HCT116 (cell line): ENCODE measurements at regions not wholly inside any gene's neighbourhood (a gene's known extent, or its start where the extent isn't known, plus 50 kb on each side); places are given as distances from the start of the nearest gene placed in this dataset.

Experiments
- ATAC-seq: fragments of 200-7000 bp; cut with Tn5 transposase; 2 replicates; pipeline ENCODE4 v1.9.1; 2020; ENCODE audit warnings: mild to moderate bottlenecking, moderate library complexity
- BruUV-seq: library from RNA; stranded (reverse); fragments of 400-500 nt; replicated peaks from 2 replicates; lab custom pipeline; 2021; lab: Mats Ljungman, UMichigan
- CTCF ChIA-PET: fragments of 300-600 bp; sonication (Branson Sonifier 250); formaldehyde crosslinking; loops from one replicate; lab custom pipeline; 2021; ENCODE audit warnings: antibody characterized with exemption; lab: Charles Lee
- POLR2A ChIA-PET: fragments of 300-600, 350-600 bp; sonication (Branson Sonifier 250); formaldehyde crosslinking; loops from one replicate; lab custom pipeline; 2021; ENCODE audit warnings: antibody characterized with exemption; lab: Charles Lee
- RAD21 ChIA-PET, 2 experiments: fragments of 300-600 bp; sonication (Branson Sonifier 250); formaldehyde crosslinking; loops; one replicate each; lab custom pipeline; 2023; ENCODE audit warnings: low total read pairs in 2 of 2; ENCODE audit not compliant: uncharacterized antibody in 2 of 2, unreplicated experiment in 2 of 2, low non-redundant PET in 1 of 2; lab: Charles Lee
- DNase-seq: peaks from one replicate; pipeline ENCODE4 v3.0.0-alpha.2; 2010; ENCODE audit warnings: low read depth, low spot score
- H2AFZ ChIP-seq: fragments of 200-600 bp; shearing (Covaris generic), sonication (generic); 2 replicates; pipeline ENCODE4 v1.6.1; 2017; ENCODE audit warnings: low read depth, mixed run types, mixed read lengths, antibody characterized with exemption, low read length; ENCODE audit not compliant: poor library complexity, severe bottlenecking
- H3K27ac ChIP-seq: 2 replicates; pipeline ENCODE4 v1.5.1; 2012; ENCODE audit warnings: low read depth, low read length
- H3K27me3 ChIP-seq: fragments of 200-600 bp; sonication (generic); 2 replicates; pipeline ENCODE4 v1.6.1; 2016; ENCODE audit warnings: mixed run types, low read length, mixed read lengths; ENCODE audit not compliant: insufficient read depth
- H3K36me3 ChIP-seq, 2 experiments: fragments of 200-500 bp in 1 of 2; fragments of 200-600 bp in 1 of 2; sonication (Bioruptor generic) in 1 of 2; sonication (generic) in 1 of 2; 2 replicates each; pipeline versions ENCODE4 v1.5.1 to v1.6.1; 2014 to 2016; ENCODE audit warnings: low read length in 2 of 2, inconsistent platforms in 1 of 2, mixed read lengths in 1 of 2, mixed run types in 1 of 2; ENCODE audit not compliant: insufficient read depth in 2 of 2, control insufficient read depth in 1 of 2
- H3K4me1 ChIP-seq, 2 experiments: fragments of 200-600 bp in 1 of 2; sonication (generic) in 1 of 2; 2 replicates each; pipeline versions ENCODE4 v1.5.1 to v1.6.1; 2012 to 2017; ENCODE audit warnings: low read length in 2 of 2, inconsistent platforms in 1 of 2, mild to moderate bottlenecking in 1 of 2, mixed read lengths in 1 of 2, mixed run types in 1 of 2, moderate library complexity in 1 of 2; ENCODE audit not compliant: insufficient read depth in 2 of 2, control insufficient read depth in 1 of 2
- H3K4me2 ChIP-seq: fragments of 200-600 bp; sonication (generic); 2 replicates; pipeline ENCODE4 v1.6.1; 2017; ENCODE audit warnings: mixed run types, low read length, mixed read lengths
- H3K4me3 ChIP-seq, 2 experiments: fragments of 200-600 bp in 1 of 2; sonication (generic) in 1 of 2; replicated peaks in 1 of 2; 2 replicates each; pipeline ENCODE4 v1.5.1; 2011 to 2016; ENCODE audit warnings: low read length in 2 of 2, control low read depth in 1 of 2, low read depth in 1 of 2, mild to moderate bottlenecking in 1 of 2, mixed read lengths in 1 of 2, mixed run types in 1 of 2
- H3K79me2 ChIP-seq: fragments of 200-600 bp; sonication (generic); 2 replicates; pipeline ENCODE4 v1.6.1; 2017; ENCODE audit warnings: mild to moderate bottlenecking, mixed run types, low read length, moderate library complexity, mixed read lengths; ENCODE audit not compliant: insufficient read depth
- H3K9ac ChIP-seq: fragments of 200-600 bp; sonication (generic); 2 replicates; pipeline ENCODE4 v1.6.1; 2016; ENCODE audit warnings: low read length, mixed read lengths
- H3K9me2 ChIP-seq: fragments of 200-600 bp; sonication (generic), shearing (Covaris generic); 2 replicates; pipeline ENCODE4 v1.6.1; 2017; ENCODE audit warnings: mixed run types, mild to moderate bottlenecking, moderate library complexity; ENCODE audit not compliant: insufficient read depth
- H3K9me3 ChIP-seq, 2 experiments: fragments of 200-500 bp in 1 of 2; fragments of 200-600 bp in 1 of 2; sonication (Bioruptor generic) in 1 of 2; sonication (generic) in 1 of 2; 2 replicates each; pipeline ENCODE4 v1.6.1; 2014 to 2017; ENCODE audit warnings: low read length in 2 of 2, mixed read lengths in 2 of 2, inconsistent platforms in 1 of 2, low read depth in 1 of 2, mild to moderate bottlenecking in 1 of 2, mixed run types in 1 of 2, moderate library complexity in 1 of 2; ENCODE audit not compliant: control insufficient read depth in 1 of 2, insufficient read depth in 1 of 2
- H4K20me1 ChIP-seq: fragments of 200-600 bp; sonication (generic), shearing (Covaris generic); 2 replicates; pipeline ENCODE4 v1.6.1; 2017; ENCODE audit warnings: mixed run types, mild to moderate bottlenecking, moderate library complexity; ENCODE audit not compliant: insufficient read depth
- CBX3 ChIP-seq: IDR thresholded peaks from 2 replicates; pipeline ENCODE4 v1.6.1; 2012; ENCODE audit warnings: low read depth
- CEBPB ChIP-seq: IDR thresholded peaks from 2 replicates; pipeline ENCODE4 v1.6.1; 2012; ENCODE audit warnings: low read depth
- EGR1 ChIP-seq: IDR thresholded peaks from 2 replicates; pipeline ENCODE4 v1.6.1; 2012; ENCODE audit warnings: low read depth
- ELF1 ChIP-seq: IDR thresholded peaks from 2 replicates; pipeline ENCODE4 v1.6.1; 2012; ENCODE audit warnings: low read depth, borderline replicate concordance
- EZH2phosphoT487 ChIP-seq: fragments of 200-600 bp; IDR thresholded peaks from 2 replicates; pipeline ENCODE4 v1.6.1; 2018; ENCODE audit warnings: antibody characterized with exemption, borderline replicate concordance
- FOSL1 ChIP-seq: IDR thresholded peaks from 2 replicates; pipeline ENCODE4 v1.6.1; 2012; ENCODE audit warnings: low read depth
- JUND ChIP-seq: IDR thresholded peaks from 2 replicates; pipeline ENCODE4 v1.6.1; 2012
- POLR2A ChIP-seq: IDR thresholded peaks from 2 replicates; pipeline ENCODE4 v1.7.0; 2011; ENCODE audit warnings: borderline replicate concordance; ENCODE audit not compliant: insufficient read depth, insufficient read length; ENCODE audit errors: extremely low read depth
- POLR2AphosphoS5 ChIP-seq: IDR thresholded peaks from 2 replicates; pipeline ENCODE4 v1.6.1; 2011; ENCODE audit warnings: mild to moderate bottlenecking, low read depth, low read length, moderate library complexity
- RAD21 ChIP-seq: IDR thresholded peaks from 2 replicates; pipeline ENCODE4 v1.6.1; 2012; ENCODE audit warnings: low read depth, mild to moderate bottlenecking
- SIN3A ChIP-seq: IDR thresholded peaks from 2 replicates; pipeline ENCODE4 v1.6.1; 2012; ENCODE audit warnings: low read depth
- SRF ChIP-seq: IDR thresholded peaks from 2 replicates; pipeline ENCODE4 v1.6.1; 2012; ENCODE audit warnings: low read depth
- TCF7L2 ChIP-seq: IDR thresholded peaks from 2 replicates; pipeline ENCODE4 v1.7.0; 2011; ENCODE audit warnings: borderline replicate concordance, inconsistent platforms; ENCODE audit not compliant: insufficient read depth, insufficient read length; ENCODE audit errors: extremely low read depth
- ZFX ChIP-seq: fragments of 450-650 bp; IDR thresholded peaks from 2 replicates; pipeline ENCODE4 v1.6.1; 2017
- intact Hi-C: fragments of 100-400 bp; cut with micrococcal nuclease; formaldehyde crosslinking; loops from 2 replicates; pipeline ENCODE4 v1.10.0; 2022
- TF ChIP-seq, protein P1 (sequence below), 3 experiments: fragments of 200-600 bp in 1 of 3; sonication (generic) in 1 of 3; IDR thresholded peaks in 2 of 3; conservative IDR thresholded peaks in 1 of 3; 2 replicates each; pipeline ENCODE4 v1.5.1; 2012 to 2017; ENCODE audit warnings: low read depth in 2 of 3, low read length in 2 of 3, antibody characterized with exemption in 1 of 3, borderline replicate concordance in 1 of 3, control low read depth in 1 of 3, mild to moderate bottlenecking in 1 of 3, mixed read lengths in 1 of 3, mixed run types in 1 of 3, moderate library complexity in 1 of 3; ENCODE audit not compliant: insufficient read depth in 1 of 3
- TF ChIP-seq, protein P2 (sequence below): IDR thresholded peaks from 2 replicates; pipeline ENCODE4 v1.6.1; 2012
- TF ChIP-seq, protein P3 (sequence below): IDR thresholded peaks from 2 replicates; pipeline ENCODE4 v1.6.1; 2012

DNA sequence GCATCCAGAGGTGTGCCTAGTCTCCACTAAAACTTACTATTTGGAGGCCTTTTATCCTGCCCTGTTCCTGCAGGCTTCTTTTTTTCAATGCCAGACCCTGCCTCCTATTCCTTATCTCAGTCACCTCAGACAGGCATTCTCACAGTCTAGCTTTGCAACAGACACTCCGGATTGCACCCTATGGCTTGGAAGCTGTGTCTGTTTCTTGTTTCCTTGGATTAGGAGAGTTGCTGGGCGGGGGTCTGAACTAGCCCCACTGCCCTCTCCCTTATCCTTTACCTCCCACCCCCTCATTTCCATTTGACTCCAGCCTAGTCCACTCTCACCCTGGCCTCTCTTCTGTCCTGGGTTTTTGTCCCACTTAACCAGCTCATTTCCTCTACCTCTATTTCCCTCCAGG is 228.1 kb upstream of the CITED2 start (continued):
- TF ChIP-seq, protein P1, sequence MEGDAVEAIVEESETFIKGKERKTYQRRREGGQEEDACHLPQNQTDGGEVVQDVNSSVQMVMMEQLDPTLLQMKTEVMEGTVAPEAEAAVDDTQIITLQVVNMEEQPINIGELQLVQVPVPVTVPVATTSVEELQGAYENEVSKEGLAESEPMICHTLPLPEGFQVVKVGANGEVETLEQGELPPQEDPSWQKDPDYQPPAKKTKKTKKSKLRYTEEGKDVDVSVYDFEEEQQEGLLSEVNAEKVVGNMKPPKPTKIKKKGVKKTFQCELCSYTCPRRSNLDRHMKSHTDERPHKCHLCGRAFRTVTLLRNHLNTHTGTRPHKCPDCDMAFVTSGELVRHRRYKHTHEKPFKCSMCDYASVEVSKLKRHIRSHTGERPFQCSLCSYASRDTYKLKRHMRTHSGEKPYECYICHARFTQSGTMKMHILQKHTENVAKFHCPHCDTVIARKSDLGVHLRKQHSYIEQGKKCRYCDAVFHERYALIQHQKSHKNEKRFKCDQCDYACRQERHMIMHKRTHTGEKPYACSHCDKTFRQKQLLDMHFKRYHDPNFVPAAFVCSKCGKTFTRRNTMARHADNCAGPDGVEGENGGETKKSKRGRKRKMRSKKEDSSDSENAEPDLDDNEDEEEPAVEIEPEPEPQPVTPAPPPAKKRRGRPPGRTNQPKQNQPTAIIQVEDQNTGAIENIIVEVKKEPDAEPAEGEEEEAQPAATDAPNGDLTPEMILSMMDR (IDR thresholded peaks at IDR 0.05 in 2 of 3, conservative IDR thresholded peaks at IDR 0.05 in 1 of 3; ENCODE audit: borderline replicate concordance in 1 of 3, insufficient read depth in 1 of 3, low read depth in 2 of 3, low read length in 2 of 3) = no peak
- TF ChIP-seq EZH2phosphoT487 = no peak
- TF ChIP-seq POLR2AphosphoS5 = no peak
- no peak for TF ChIP-seq FOSL1
- TF ChIP-seq CBX3 = no peak
- TF ChIP-seq TCF7L2 = no peak

DNA sequence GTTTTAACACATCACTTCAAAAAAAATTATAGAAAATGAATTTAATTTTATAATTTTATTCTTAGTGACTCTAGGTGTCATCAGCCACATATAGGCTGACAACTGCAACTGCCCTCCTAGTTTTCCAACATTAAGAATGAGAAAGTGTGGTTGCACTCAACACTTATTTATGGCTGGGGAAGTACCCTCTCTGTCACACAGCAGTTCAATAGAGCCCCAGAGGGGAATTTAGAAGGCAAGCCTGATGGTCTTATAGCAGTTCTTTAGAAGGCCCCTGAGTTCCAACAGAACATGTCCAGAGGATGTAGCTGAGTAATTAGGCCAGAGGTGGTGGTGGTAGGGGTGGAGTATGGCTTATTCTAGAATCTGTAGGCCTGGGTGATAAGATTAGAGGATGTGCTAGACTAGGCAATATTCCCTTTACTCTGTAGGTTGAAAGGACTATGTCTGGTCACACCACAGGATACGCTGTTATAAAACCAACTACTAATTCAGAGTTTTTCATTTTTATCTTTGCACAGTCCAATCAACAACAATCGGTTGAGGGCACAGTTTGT is 226.5 kb upstream of the CITED2 start:
- intact Hi-C loops = no loop called here
- ChIA-PET RAD21 (no interaction called here), CTCF (no interaction called here), POLR2A (no interaction called here)
- no peaks in the 10 kb centered on the region for H3K9me3 ChIP-seq
- H3K27ac ChIP-seq = no peak overlapping the region
- no peak for TF ChIP-seq RAD21
- no peak for TF ChIP-seq ZFX
- no peak for TF ChIP-seq JUND
- TF ChIP-seq EZH2phosphoT487 = no peak
- no peak for TF ChIP-seq POLR2AphosphoS5
- no peak for TF ChIP-seq POLR2A
- TF ChIP-seq ELF1 = no peak
- no peak for TF ChIP-seq EGR1
- no peak for TF ChIP-seq FOSL1
- TF ChIP-seq, protein P2, sequence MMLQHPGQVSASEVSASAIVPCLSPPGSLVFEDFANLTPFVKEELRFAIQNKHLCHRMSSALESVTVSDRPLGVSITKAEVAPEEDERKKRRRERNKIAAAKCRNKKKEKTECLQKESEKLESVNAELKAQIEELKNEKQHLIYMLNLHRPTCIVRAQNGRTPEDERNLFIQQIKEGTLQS = no peak
- no peak for TF ChIP-seq SRF
- TF ChIP-seq, protein P3, sequence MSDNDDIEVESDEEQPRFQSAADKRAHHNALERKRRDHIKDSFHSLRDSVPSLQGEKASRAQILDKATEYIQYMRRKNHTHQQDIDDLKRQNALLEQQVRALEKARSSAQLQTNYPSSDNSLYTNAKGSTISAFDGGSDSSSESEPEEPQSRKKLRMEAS = no peak
- TF ChIP-seq CEBPB = no peak
- TF ChIP-seq SIN3A = no peak
- no peak overlapping the region for H3K4me3 ChIP-seq
- no peak overlapping the region for H2AFZ ChIP-seq
- peaks cover 0 to 6% of the 10 kb centered on the region in 2 experiments; a peak in 2 of 4 replicates for H3K4me1 ChIP-seq
- ATAC-seq (no peak), DNase-seq (no peak)
- no TSS peak for BruUV-seq
- no peaks in the 10 kb centered on the region for H3K36me3 ChIP-seq
- H3K27me3 ChIP-seq = no peaks in the 10 kb centered on the region
- H3K4me2 ChIP-seq = no peak overlapping the region
- no peaks in the 10 kb centered on the region for H3K79me2 ChIP-seq
- H3K9ac ChIP-seq = no peak overlapping the region
- no peaks in the 10 kb centered on the region for H4K20me1 ChIP-seq
- no peaks in the 10 kb centered on the region for H3K9me2 ChIP-seq
